ENCODE measurements at regions not wholly inside any gene's neighbourhood (a gene's known extent, or its start where the extent isn't known, plus 50 kb on each side); places are given as distances from the start of the nearest gene placed in this dataset.

DNA sequence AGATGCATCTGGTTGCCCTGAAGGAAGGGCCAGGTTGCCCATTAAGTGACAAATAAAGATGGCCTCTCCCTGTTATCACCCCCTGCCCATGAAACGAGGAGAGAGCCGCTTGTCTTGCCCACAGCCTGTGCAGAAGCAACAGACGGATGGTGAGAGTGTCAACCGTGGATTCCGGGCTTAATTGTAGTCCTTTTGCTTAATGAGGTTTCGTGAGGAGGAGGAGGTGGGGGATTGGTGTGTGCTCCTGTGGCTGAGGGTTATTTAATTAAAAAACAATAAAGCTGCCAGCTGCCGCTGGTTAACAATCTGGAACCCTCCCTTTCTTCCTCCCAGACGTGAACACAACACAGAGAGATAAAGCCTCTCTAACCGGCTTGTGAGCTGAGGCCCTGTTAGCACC, 188.0 kb upstream of the PARD3B start:
- Histone ChIP-seq H3K27me3 (no peaks in the 10 kb centered on the region), H3K27ac (no peak overlapping the region), H3K4me1 (no peaks in the 10 kb centered on the region), H3K4me3 (no peak overlapping the region), H3K36me3 (no peaks in the 10 kb centered on the region), H3K9me3 (no peaks in the 10 kb centered on the region)
- no peak for TF ChIP-seq POLR2A (IDR thresholded peaks at IDR 0.05)
- TF ChIP-seq, protein P1, sequence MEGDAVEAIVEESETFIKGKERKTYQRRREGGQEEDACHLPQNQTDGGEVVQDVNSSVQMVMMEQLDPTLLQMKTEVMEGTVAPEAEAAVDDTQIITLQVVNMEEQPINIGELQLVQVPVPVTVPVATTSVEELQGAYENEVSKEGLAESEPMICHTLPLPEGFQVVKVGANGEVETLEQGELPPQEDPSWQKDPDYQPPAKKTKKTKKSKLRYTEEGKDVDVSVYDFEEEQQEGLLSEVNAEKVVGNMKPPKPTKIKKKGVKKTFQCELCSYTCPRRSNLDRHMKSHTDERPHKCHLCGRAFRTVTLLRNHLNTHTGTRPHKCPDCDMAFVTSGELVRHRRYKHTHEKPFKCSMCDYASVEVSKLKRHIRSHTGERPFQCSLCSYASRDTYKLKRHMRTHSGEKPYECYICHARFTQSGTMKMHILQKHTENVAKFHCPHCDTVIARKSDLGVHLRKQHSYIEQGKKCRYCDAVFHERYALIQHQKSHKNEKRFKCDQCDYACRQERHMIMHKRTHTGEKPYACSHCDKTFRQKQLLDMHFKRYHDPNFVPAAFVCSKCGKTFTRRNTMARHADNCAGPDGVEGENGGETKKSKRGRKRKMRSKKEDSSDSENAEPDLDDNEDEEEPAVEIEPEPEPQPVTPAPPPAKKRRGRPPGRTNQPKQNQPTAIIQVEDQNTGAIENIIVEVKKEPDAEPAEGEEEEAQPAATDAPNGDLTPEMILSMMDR (IDR thresholded peaks at IDR 0.05) = no peak
- intact Hi-C loops (cut with DNase I; ENCODE audit: low total_unique reads) = no loop called here
- no peak for DNase-seq

DNA sequence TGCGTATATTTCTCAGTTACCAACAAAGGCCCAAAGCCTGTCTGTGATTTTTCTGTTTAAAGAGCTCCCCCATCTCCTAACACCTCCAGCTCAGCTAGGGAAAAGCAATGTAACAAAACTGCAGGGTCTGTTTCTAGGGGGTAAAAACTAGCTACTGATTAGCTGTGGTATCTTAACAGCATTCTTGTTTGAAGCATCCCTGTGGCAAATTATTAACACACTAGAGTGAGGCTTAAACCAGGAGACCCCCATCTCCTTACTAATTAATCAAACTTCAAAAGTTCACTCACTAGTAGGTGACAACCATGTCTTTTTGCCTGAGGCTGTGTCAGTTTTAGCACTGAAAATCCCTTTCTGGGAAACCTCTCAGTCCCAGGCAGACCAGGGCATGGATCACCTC, 186.2 kb upstream of the PARD3B start:
- H3K9me3 ChIP-seq = no peaks in the 10 kb centered on the region
- DNase-seq = no peak
- TF ChIP-seq, protein P1 (IDR thresholded peaks at IDR 0.05) = no peak
- no peak overlapping the region for H3K4me3 ChIP-seq
- no peaks in the 10 kb centered on the region for H3K4me1 ChIP-seq
- H3K27ac ChIP-seq = no peak overlapping the region
- H3K27me3 ChIP-seq = no peaks in the 10 kb centered on the region
- no peaks in the 10 kb centered on the region for H3K36me3 ChIP-seq
- intact Hi-C loops (cut with DNase I; ENCODE audit: low total_unique reads) = no loop called here

DNA sequence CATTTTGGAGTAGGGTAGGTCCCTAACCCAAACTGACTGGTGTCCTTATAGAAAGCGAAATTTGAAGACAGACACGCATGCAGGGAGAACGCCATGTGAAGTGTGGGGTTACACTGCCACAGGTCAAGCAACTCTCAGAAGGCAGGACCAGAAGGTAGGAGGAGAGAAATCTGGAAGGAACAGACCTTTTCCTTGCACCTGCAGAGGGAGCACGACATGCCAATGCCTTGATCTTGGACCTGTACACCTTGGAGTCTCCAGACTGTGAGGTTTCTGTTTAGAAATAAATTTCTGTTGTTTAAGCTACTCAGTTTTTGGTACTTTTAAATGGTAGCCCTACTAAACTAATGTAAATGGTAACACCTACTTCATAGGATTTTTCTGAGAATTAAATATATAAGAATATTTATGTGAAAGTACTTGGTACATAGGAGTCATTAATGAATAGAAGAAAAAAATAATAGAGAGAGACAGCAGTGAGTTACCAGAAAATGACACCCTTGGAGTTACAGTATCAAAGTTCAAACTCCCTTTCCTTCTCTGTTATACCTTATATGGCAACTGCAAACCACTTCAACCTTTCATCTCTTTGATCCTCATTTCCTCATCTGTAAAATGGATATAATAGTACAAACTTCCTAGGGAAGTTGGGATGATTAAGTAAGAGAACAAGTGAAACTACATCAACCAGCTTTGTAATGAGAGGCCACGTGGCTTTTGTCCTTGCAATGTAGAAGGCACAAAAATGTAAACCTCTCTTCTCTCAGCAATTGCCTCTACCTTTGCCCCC, 184.9 kb upstream of the PARD3B start:
- Histone ChIP-seq H3K27ac (no peak overlapping the region), H3K9me3 (no peaks in the 10 kb centered on the region), H3K36me3 (no peaks in the 10 kb centered on the region), H3K27me3 (no peaks in the 10 kb centered on the region), H3K4me1 (no peaks in the 10 kb centered on the region), H3K4me3 (no peak overlapping the region)
- TF ChIP-seq POLR2A (IDR thresholded peaks at IDR 0.05) = no peak
- TF ChIP-seq, protein P1 (IDR thresholded peaks at IDR 0.05) = no peak
- no peak for DNase-seq
- intact Hi-C loops (cut with DNase I; ENCODE audit: low total_unique reads) = no loop called here

DNA sequence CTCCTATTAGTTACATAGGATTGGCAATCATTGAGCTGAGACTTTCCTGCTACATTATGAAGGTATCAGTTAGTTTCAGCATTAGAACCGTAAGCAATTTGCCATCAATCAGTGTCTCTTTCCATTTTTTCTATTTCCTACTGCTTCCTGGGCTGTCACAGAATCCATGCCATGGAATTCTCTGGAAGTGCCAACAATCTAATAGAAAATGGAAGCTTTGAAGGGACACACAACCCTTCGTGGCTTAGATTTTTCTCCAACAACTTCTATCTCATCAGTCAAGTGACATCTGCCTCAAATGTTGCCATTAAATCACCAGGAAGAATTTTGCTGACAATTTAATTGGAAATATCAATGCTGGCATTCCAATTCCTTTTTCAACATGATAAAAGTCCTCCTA, 183.5 kb upstream of the PARD3B start:
- H3K27ac ChIP-seq = no peak overlapping the region
- no peak for TF ChIP-seq POLR2A (IDR thresholded peaks at IDR 0.05)
- TF ChIP-seq, protein P1 (IDR thresholded peaks at IDR 0.05) = no peak
- no peaks in the 10 kb centered on the region for H3K4me1 ChIP-seq
- H3K9me3 ChIP-seq = no peaks in the 10 kb centered on the region
- intact Hi-C loops (cut with DNase I; ENCODE audit: low total_unique reads) = no loop called here
- no peak for DNase-seq
- no peak overlapping the region for H3K4me3 ChIP-seq
- H3K27me3 ChIP-seq = no peaks in the 10 kb centered on the region
- no peaks in the 10 kb centered on the region for H3K36me3 ChIP-seq

DNA sequence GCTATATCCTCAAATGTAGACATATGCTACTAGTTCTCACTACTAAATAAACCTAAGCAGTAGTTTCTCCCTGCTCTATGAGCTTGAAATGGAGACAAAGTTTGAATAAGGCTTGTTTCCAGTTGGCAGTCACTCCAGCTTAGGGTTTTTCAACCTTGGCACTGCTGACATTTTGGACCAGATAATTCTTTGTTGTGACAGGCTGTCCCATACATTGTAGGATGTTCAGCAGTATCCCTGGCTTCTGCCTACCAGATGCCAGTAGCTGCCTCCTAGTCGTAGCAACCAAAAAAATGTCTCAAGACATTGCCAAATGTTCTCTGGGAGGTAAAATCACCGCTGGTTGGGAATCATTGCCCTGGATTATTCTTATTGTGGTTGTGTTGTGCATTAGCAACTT, 182.7 kb upstream of the PARD3B start:
- Histone ChIP-seq H3K4me3 (no peak overlapping the region), H3K36me3 (no peaks in the 10 kb centered on the region), H3K4me1 (no peaks in the 10 kb centered on the region), H3K27me3 (no peaks in the 10 kb centered on the region), H3K27ac (no peak overlapping the region), H3K9me3 (no peaks in the 10 kb centered on the region)
- DNase-seq = no peak
- intact Hi-C loops (cut with DNase I; ENCODE audit: low total_unique reads) = no loop called here
- TF ChIP-seq, protein P1 (IDR thresholded peaks at IDR 0.05) = no peak
- no peak for TF ChIP-seq POLR2A (IDR thresholded peaks at IDR 0.05)

Data from uterus (tissue), 3 donors.